ENCODE measurements at regions not wholly inside any gene's neighbourhood (a gene's known extent, or its start where the extent isn't known, plus 50 kb on each side); places are given as distances from the start of the nearest gene placed in this dataset.

DNA sequence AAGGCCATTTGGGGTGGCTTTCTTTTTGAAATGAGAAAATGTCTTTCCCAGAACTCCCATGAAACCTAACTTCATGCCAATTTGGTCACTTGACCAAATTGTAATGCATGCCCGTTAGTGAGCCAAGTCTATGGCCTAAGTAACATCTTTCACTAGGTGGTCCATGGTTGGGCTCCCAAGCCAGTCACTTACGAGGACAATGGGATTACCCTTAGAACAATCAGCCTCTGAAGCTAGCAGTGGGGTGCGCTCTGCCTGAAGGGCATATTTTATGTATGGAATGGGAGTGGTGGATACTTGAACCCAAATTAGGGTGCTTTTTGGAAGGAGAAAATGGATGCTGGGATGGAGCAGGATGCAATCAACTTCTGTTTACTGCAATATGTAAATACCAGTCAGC, 127.4 kb upstream of the GOLIM4 start:
- intact Hi-C loops (cut with DNase I) = no loop called here
- H3K4me3 ChIP-seq = no peak overlapping the region
- no peaks in the 10 kb centered on the region for H3K36me3 ChIP-seq
- no peaks in the 10 kb centered on the region for H3K9me3 ChIP-seq
- H3K4me1 ChIP-seq = no peaks in the 10 kb centered on the region
- DNase-seq = no peak
- H3K27me3 ChIP-seq = no peaks in the 10 kb centered on the region
- TF ChIP-seq, protein P1, sequence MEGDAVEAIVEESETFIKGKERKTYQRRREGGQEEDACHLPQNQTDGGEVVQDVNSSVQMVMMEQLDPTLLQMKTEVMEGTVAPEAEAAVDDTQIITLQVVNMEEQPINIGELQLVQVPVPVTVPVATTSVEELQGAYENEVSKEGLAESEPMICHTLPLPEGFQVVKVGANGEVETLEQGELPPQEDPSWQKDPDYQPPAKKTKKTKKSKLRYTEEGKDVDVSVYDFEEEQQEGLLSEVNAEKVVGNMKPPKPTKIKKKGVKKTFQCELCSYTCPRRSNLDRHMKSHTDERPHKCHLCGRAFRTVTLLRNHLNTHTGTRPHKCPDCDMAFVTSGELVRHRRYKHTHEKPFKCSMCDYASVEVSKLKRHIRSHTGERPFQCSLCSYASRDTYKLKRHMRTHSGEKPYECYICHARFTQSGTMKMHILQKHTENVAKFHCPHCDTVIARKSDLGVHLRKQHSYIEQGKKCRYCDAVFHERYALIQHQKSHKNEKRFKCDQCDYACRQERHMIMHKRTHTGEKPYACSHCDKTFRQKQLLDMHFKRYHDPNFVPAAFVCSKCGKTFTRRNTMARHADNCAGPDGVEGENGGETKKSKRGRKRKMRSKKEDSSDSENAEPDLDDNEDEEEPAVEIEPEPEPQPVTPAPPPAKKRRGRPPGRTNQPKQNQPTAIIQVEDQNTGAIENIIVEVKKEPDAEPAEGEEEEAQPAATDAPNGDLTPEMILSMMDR (IDR thresholded peaks at IDR 0.05) = no peak
- no peak for ATAC-seq
- no peak overlapping the region for H3K27ac ChIP-seq

GRCh38 chr3:168220556-168220955, 124.8 kb upstream of the GOLIM4 start:
- no peaks in the 10 kb centered on the region for H3K27me3 ChIP-seq
- TF ChIP-seq, protein P1 (IDR thresholded peaks at IDR 0.05) = no peak
- no peak for ATAC-seq
- H3K36me3 ChIP-seq = no peaks in the 10 kb centered on the region
- H3K27ac ChIP-seq = no peak overlapping the region
- no peaks in the 10 kb centered on the region for H3K9me3 ChIP-seq
- no peak for DNase-seq
- no peak overlapping the region for H3K4me3 ChIP-seq
- H3K4me1 ChIP-seq = no peaks in the 10 kb centered on the region
- intact Hi-C loops (cut with DNase I) = no loop called here

DNA sequence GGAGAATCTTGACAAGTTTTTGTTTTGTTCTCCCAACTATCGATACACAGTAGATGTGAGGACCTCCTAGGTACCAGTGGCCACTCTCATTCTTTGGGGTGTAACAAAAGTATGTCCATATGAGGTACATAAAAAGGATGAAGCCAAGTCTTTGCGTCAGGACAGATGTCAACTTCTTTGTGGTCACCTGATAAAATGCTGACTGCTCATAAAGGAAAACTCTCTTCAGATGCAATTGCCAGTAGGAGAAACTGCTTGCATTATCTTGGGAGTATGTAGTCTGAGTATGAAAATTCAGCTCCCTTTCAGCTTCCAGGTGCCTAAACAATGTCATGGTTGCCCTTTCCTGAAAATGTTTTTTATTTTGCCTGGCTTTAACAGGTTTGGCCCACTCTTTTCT, 123.8 kb upstream of the GOLIM4 start:
- Histone ChIP-seq H3K27me3 (no peaks in the 10 kb centered on the region), H3K4me3 (no peak overlapping the region), H3K27ac (no peak overlapping the region), H3K4me1 (no peaks in the 10 kb centered on the region), H3K9me3 (no peaks in the 10 kb centered on the region), H3K36me3 (no peaks in the 10 kb centered on the region)
- intact Hi-C loops (cut with DNase I) = loop anchor here in 1 of 2 donors (10.0 kb wide), 1 partner anchor 635 kb away; no protein-coding TSS in a partner anchor
- ATAC-seq = no peak
- TF ChIP-seq, protein P1 (IDR thresholded peaks at IDR 0.05) = no peak
- no peak for DNase-seq

- H3K9me3 ChIP-seq = no peaks in the 10 kb centered on the region
- peaks cover 0 to 4% of the 10 kb centered on the region in 2 donors for H3K4me1 ChIP-seq
- H3K27ac ChIP-seq = peak overlapping the region; percentile 37 to 40
- TF ChIP-seq, protein P1 (IDR thresholded peaks at IDR 0.05) = no peak
- no peaks in the 10 kb centered on the region for H3K27me3 ChIP-seq
- H3K36me3 ChIP-seq = no peaks in the 10 kb centered on the region
- ATAC-seq = peak; percentile 95
- intact Hi-C loops (cut with DNase I) = loop anchor here in 1 of 2 donors (10.0 kb wide), 1 partner anchor 636 kb away; no protein-coding TSS in a partner anchor
- DNase-seq = peak in 1 of 4 donors; percentile 15
- H3K4me3 ChIP-seq = no peak overlapping the region
These were observed 122.9 kb upstream of the GOLIM4 start for GRCh38 chr3:168218600-168218999.

DNA sequence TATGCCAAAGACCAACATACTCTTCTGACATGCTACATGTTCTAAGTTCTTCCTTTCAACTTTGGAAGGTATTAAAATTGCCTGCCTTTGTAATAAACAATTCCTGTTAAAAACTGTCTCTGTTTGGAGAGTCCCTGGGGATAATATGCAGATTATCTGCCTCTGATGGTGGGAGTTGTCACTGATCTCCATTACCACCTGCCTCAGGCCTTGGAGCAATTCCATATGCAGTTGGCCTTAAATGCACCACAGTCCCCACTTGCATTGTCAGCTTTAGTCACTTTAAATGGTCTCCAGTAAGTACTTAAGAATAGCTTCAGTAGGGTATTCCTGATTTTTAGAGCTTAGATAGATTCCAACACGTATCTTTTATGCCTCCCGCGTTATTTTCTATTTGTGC, 121.1 kb upstream of the GOLIM4 start:
- no peaks in the 10 kb centered on the region for H3K9me3 ChIP-seq
- H3K4me1 ChIP-seq = peaks cover 0 to 4% of the 10 kb centered on the region in 2 donors
- no peak overlapping the region for H3K27ac ChIP-seq
- no peaks in the 10 kb centered on the region for H3K36me3 ChIP-seq
- H3K4me3 ChIP-seq = no peak overlapping the region
- DNase-seq (no peak), ATAC-seq (no peak)
- intact Hi-C loops (cut with DNase I) = loop anchor here in 1 of 2 donors (10.0 kb wide), 1 partner anchor 638 kb away; no protein-coding TSS in a partner anchor
- TF ChIP-seq, protein P1 (IDR thresholded peaks at IDR 0.05) = no peak
- H3K27me3 ChIP-seq = no peaks in the 10 kb centered on the region

Measured in left lung (tissue), 4 donors.